ENCODE measurements at regions not wholly inside any gene's neighbourhood (a gene's known extent, or its start where the extent isn't known, plus 50 kb on each side); places are given as distances from the start of the nearest gene placed in this dataset.

DNA sequence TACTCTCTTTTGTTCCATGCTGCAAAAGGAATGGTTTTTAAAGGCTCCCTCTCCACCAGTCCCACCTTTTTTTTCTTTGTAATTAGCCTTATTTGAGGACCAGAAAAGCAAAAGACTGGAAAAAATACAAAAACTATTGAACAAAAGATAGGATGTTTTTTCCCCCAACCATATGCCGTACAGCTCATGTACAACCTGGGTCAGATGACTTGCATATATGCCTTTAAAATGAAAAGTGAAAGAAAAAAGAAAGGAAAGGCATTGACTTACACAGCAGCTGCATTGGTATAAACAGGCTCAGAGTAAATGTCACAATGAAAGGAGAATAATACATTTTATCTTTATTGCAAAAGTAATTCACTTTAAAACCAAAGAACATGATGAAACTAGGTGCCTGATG, 69.5 kb upstream of the CMC1 start:
- DNase-seq = no peak

DNA sequence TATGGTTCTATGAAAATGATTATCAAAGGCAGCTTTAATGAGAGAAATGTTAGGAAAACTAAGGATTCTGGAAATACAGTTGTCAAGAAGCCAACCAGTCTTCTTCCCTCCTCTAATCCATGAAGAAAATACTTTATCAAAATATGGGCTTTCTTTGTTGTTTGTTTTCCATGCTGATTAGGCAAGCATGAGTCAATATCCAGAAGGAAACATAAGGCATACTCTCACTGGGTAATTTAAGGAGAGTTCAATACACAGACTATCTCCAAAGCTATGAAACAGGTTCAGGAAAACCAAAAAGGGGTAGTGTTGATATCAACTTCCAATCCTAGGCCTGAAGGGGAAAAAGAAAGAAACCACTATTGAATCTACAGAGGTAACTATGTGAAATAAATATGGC, 68.7 kb upstream of the CMC1 start:
- no peak for DNase-seq

DNA sequence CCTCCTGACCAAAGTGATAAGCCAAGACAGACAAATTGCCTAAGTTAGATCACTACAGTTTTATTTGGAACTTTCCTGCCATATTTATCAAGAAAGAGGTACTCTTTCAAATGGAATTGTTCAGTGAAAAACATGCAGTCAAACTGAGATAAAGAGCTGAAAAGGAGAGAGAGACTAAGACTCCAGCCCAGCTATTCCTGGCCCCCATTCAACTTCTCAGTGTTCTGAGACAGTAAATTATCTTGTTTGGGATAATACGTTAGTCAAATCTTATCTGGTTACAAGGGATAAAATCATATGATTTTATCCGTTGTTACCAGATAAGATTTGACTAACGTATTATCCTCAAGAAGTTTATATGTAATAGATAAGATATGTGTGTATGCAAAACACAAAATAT, 67.6 kb upstream of the CMC1 start:
- DNase-seq = no peak

DNA sequence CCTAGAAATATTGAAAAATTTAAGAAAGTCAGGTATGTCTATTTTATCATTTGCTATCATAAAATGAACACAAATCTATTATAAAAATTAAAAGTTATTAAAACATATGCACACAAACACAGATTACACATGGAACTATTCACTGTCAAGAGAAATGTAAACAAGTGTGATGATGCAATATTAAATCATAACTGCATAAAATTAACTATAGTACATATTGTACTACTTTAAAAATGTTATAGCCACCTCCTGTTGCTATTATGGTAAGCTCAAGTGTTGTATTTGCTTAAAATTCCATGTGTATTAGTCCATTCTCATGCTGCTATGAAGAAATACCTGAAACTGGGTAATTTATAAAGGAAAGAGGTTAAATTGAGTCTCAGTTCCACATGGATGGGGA, 54.7 kb upstream of the CMC1 start:
- DNase-seq = no peak

GRCh38 chr3:28188686-28189085, 52.7 kb upstream of the CMC1 start:
- no peak for DNase-seq

GRCh38 chr3:28191363-28191762, 50.1 kb upstream of the CMC1 start:
- no peak for DNase-seq
